ENCODE measurements at regions not wholly inside any gene's neighbourhood (a gene's known extent, or its start where the extent isn't known, plus 50 kb on each side); places are given as distances from the start of the nearest gene placed in this dataset.

- POLR2A ChIA-PET: no interaction called here
These were observed 132.1 kb upstream of the BRINP1 start for GRCh38 chr9:119501374-119501773.

GRCh38 chr9:119500072-119500771 lies 131.0 kb upstream of the BRINP1 start:
- ChIA-PET CTCF (no interaction called here), POLR2A (no interaction called here)
- Histone ChIP-seq H3K79me2 (ENCODE audit: control insufficient read depth, insufficient read depth, low read length) (no peaks in the 10 kb centered on the region), H3K4me2 (ENCODE audit: insufficient read depth, low read length) (no peak overlapping the region), H4K20me1 (replicated peaks; ENCODE audit: control insufficient read depth, extremely low read depth, insufficient read depth, low read length) (no peaks in the 10 kb centered on the region), H3K4me1 (ENCODE audit: control insufficient read depth, extremely low read depth, insufficient read depth, low read length) (no peaks in the 10 kb centered on the region), H3K27ac (ENCODE audit: insufficient read depth, low read depth, low read length) (no peak overlapping the region), H2AFZ (ENCODE audit: low read depth, low read length) (no peak overlapping the region), H3K27me3 (ENCODE audit: control insufficient read depth in 2 of 2, insufficient read depth in 2 of 2, low read length in 2 of 2) (no peaks in the 10 kb centered on the region), H3K9me1 (replicated peaks; ENCODE audit: control insufficient read depth, extremely low read depth, insufficient read depth, low read length) (no peaks in the 10 kb centered on the region), H3K9ac (replicated peaks; ENCODE audit: extremely low read depth, insufficient read depth, low read length) (no peak overlapping the region), H3K36me3 (ENCODE audit: control insufficient read depth in 2 of 2, extremely low read depth in 1 of 2, insufficient read depth in 2 of 2, low read length in 2 of 2) (no peaks in the 10 kb centered on the region), H3K4me3 (replicated peaks in 1 of 3; ENCODE audit: insufficient read depth in 1 of 3, low read depth in 1 of 3, low read length in 3 of 3) (no peak overlapping the region), H3K9me3 (replicated peaks; ENCODE audit: control insufficient read depth, insufficient read depth, low read length) (peaks cover 5% of the 10 kb centered on the region)
- FAIRE-seq (no peak), DNase-seq (ENCODE audit: low read depth, low spot score) (no peak)
- dilution Hi-C loops (cut with MboI; ENCODE audit: extremely low pct_ligation_motif_present, low sequenced_read_pairs) (no loop called here), intact Hi-C loops (cut with micrococcal nuclease) (no loop called here)
- TF ChIP-seq GATA2 (IDR thresholded peaks at IDR 0.05; ENCODE audit: insufficient read depth, insufficient read length, low read depth, low read length): no peak
- TF ChIP-seq MAX (IDR thresholded peaks at IDR 0.05; ENCODE audit: insufficient read depth, insufficient read length): no peak
- TF ChIP-seq JUN (IDR thresholded peaks at IDR 0.05; ENCODE audit: borderline replicate concordance, insufficient read depth, insufficient read length, low read depth): no peak
- no peak for TF ChIP-seq POLR2A (IDR thresholded peaks at IDR 0.05; ENCODE audit: low read depth, low read length)
- no peak for TF ChIP-seq CTCF (IDR thresholded peaks at IDR 0.05; ENCODE audit: extremely low read depth in 1 of 2, insufficient read depth in 1 of 2, low read depth in 1 of 2, low read length in 2 of 2)
- no peak for TF ChIP-seq POLR2AphosphoS5 (IDR thresholded peaks at IDR 0.05; ENCODE audit: insufficient read depth, low read depth, low read length)
- TF ChIP-seq EZH2 (IDR thresholded peaks at IDR 0.05; ENCODE audit: borderline replicate concordance, low read depth, low read length, severe bottlenecking): no peak
- TF ChIP-seq MYC (IDR thresholded peaks at IDR 0.05; ENCODE audit: low read depth, low read length): no peak
- no peak for TF ChIP-seq FOS (IDR thresholded peaks at IDR 0.05; ENCODE audit: borderline replicate concordance, insufficient read depth, low read length)
- no TSS peak for BruUV-seq (replicated peaks)

More at GRCh38 chr9:119501374-119501773, 132.1 kb upstream of the BRINP1 start:
- dilution Hi-C loops (cut with MboI; ENCODE audit: extremely low pct_ligation_motif_present, low sequenced_read_pairs): no loop called here
- no peaks in the 10 kb centered on the region for H3K9me1 ChIP-seq (replicated peaks; ENCODE audit: control insufficient read depth, extremely low read depth, insufficient read depth, low read length)
- BruUV-seq (replicated peaks): no TSS peak
- no peaks in the 10 kb centered on the region for H3K4me1 ChIP-seq (ENCODE audit: control insufficient read depth, extremely low read depth, insufficient read depth, low read length)
- H3K4me2 ChIP-seq (ENCODE audit: insufficient read depth, low read length): no peak overlapping the region
- CTCF ChIA-PET: no interaction called here
- no peaks in the 10 kb centered on the region for H3K79me2 ChIP-seq (ENCODE audit: control insufficient read depth, insufficient read depth, low read length)
- H4K20me1 ChIP-seq (replicated peaks; ENCODE audit: control insufficient read depth, extremely low read depth, insufficient read depth, low read length): no peaks in the 10 kb centered on the region
- no peak overlapping the region for H3K9ac ChIP-seq (replicated peaks; ENCODE audit: extremely low read depth, insufficient read depth, low read length)
- peaks cover 4% of the 10 kb centered on the region for H3K9me3 ChIP-seq (replicated peaks; ENCODE audit: control insufficient read depth, insufficient read depth, low read length)
- H2AFZ ChIP-seq (ENCODE audit: low read depth, low read length): no peak overlapping the region
- no peak for TF ChIP-seq FOS (IDR thresholded peaks at IDR 0.05; ENCODE audit: borderline replicate concordance, insufficient read depth, low read length)
- TF ChIP-seq EZH2 (IDR thresholded peaks at IDR 0.05; ENCODE audit: borderline replicate concordance, low read depth, low read length, severe bottlenecking): no peak
- no peak for TF ChIP-seq MAX (IDR thresholded peaks at IDR 0.05; ENCODE audit: insufficient read depth, insufficient read length)
- TF ChIP-seq GATA2 (IDR thresholded peaks at IDR 0.05; ENCODE audit: insufficient read depth, insufficient read length, low read depth, low read length): no peak
- no peak for TF ChIP-seq POLR2A (IDR thresholded peaks at IDR 0.05; ENCODE audit: low read depth, low read length)
- no peaks in the 10 kb centered on the region for H3K27me3 ChIP-seq (ENCODE audit: control insufficient read depth in 2 of 2, insufficient read depth in 2 of 2, low read length in 2 of 2)
- DNase-seq (ENCODE audit: low read depth, low spot score) (no peak), FAIRE-seq (no peak)
- intact Hi-C loops (cut with micrococcal nuclease): no loop called here
- no peaks in the 10 kb centered on the region for H3K36me3 ChIP-seq (ENCODE audit: control insufficient read depth in 2 of 2, extremely low read depth in 1 of 2, insufficient read depth in 2 of 2, low read length in 2 of 2)
- H3K27ac ChIP-seq (ENCODE audit: insufficient read depth, low read depth, low read length): no peak overlapping the region
- H3K4me3 ChIP-seq (replicated peaks in 1 of 3; ENCODE audit: insufficient read depth in 1 of 3, low read depth in 1 of 3, low read length in 3 of 3): no peak overlapping the region

Measured in endothelial cell of umbilical vein (primary cell).